ENCODE measurements at regions not wholly inside any gene's neighbourhood (a gene's known extent, or its start where the extent isn't known, plus 50 kb on each side); places are given as distances from the start of the nearest gene placed in this dataset.

DNA sequence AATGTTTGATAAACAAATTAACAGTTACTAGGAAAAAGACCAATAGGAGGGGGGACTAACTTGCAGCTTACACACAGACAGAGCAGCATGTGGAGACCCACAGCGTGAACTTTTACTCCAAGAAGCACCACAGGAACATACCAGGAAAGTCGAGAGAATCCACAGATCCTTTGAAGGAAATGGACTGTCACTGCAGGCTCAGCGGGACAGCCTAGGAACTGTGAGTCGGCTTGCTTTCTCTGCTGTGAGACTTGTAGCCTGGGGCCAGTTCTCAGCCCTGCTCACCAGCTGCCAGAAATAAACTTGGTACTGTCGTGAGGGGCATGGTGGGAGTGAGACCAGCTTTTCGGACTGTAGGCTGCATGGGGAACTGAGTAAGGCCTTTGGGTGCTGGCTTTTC is 1211.5 kb downstream of the PCDH17 start:
- TF ChIP-seq, protein P1, sequence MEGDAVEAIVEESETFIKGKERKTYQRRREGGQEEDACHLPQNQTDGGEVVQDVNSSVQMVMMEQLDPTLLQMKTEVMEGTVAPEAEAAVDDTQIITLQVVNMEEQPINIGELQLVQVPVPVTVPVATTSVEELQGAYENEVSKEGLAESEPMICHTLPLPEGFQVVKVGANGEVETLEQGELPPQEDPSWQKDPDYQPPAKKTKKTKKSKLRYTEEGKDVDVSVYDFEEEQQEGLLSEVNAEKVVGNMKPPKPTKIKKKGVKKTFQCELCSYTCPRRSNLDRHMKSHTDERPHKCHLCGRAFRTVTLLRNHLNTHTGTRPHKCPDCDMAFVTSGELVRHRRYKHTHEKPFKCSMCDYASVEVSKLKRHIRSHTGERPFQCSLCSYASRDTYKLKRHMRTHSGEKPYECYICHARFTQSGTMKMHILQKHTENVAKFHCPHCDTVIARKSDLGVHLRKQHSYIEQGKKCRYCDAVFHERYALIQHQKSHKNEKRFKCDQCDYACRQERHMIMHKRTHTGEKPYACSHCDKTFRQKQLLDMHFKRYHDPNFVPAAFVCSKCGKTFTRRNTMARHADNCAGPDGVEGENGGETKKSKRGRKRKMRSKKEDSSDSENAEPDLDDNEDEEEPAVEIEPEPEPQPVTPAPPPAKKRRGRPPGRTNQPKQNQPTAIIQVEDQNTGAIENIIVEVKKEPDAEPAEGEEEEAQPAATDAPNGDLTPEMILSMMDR (IDR thresholded peaks at IDR 0.05) = no peak
- no peak for TF ChIP-seq POLR2A (IDR thresholded peaks at IDR 0.05)
